ENCODE measurements at regions not wholly inside any gene's neighbourhood (a gene's known extent, or its start where the extent isn't known, plus 50 kb on each side); places are given as distances from the start of the nearest gene placed in this dataset.

GRCh38 chr2:120930236-120930635 lies 194.6 kb downstream of the GLI2 start:
- DNase-seq (ENCODE audit: low spot score) (no peak), ATAC-seq (ENCODE audit: low read depth) (no peak)
- no peak overlapping the region for H3K27ac ChIP-seq (ENCODE audit: poor library complexity, severe bottlenecking)
- H3K9me3 ChIP-seq (ENCODE audit: severe bottlenecking) = peaks cover 5% of the 10 kb centered on the region
- no peaks in the 10 kb centered on the region for H3K27me3 ChIP-seq (ENCODE audit: insufficient read depth, poor library complexity, severe bottlenecking)
- H3K4me3 ChIP-seq (ENCODE audit: severe bottlenecking) = no peak overlapping the region
- TF ChIP-seq CTCF (IDR thresholded peaks at IDR 0.05; ENCODE audit: poor library complexity, severe bottlenecking) = no peak
- H3K4me1 ChIP-seq (ENCODE audit: insufficient read depth, poor library complexity, severe bottlenecking) = peaks cover 25% of the 10 kb centered on the region
- H3K36me3 ChIP-seq (ENCODE audit: low read depth) = no peaks in the 10 kb centered on the region

- DNase-seq (ENCODE audit: low spot score) = no peak
These were observed 195.2 kb downstream of the GLI2 start for GRCh38 chr2:120930864-120931263.

GRCh38 chr2:120932472-120932871 lies 196.8 kb downstream of the GLI2 start:
- ATAC-seq (ENCODE audit: low read depth) (no peak), DNase-seq (ENCODE audit: low spot score) (no peak)
- H3K27ac ChIP-seq (ENCODE audit: poor library complexity, severe bottlenecking) = no peak overlapping the region
- peaks cover 5% of the 10 kb centered on the region for H3K9me3 ChIP-seq (ENCODE audit: severe bottlenecking)
- no peak for TF ChIP-seq CTCF (IDR thresholded peaks at IDR 0.05; ENCODE audit: poor library complexity, severe bottlenecking)
- H3K36me3 ChIP-seq (ENCODE audit: low read depth) = no peaks in the 10 kb centered on the region
- no peak overlapping the region for H3K4me3 ChIP-seq (ENCODE audit: severe bottlenecking)
- H3K27me3 ChIP-seq (ENCODE audit: insufficient read depth, poor library complexity, severe bottlenecking) = no peaks in the 10 kb centered on the region
- peaks cover 32% of the 10 kb centered on the region for H3K4me1 ChIP-seq (ENCODE audit: insufficient read depth, poor library complexity, severe bottlenecking)

More at GRCh38 chr2:120930864-120931263, 195.2 kb downstream of the GLI2 start:
- Histone ChIP-seq H3K4me3 (ENCODE audit: severe bottlenecking) (no peak overlapping the region), H3K4me1 (ENCODE audit: insufficient read depth, poor library complexity, severe bottlenecking) (peaks cover 31% of the 10 kb centered on the region), H3K9me3 (ENCODE audit: severe bottlenecking) (peaks cover 5% of the 10 kb centered on the region), H3K27me3 (ENCODE audit: insufficient read depth, poor library complexity, severe bottlenecking) (no peaks in the 10 kb centered on the region), H3K27ac (ENCODE audit: poor library complexity, severe bottlenecking) (no peak overlapping the region), H3K36me3 (ENCODE audit: low read depth) (no peaks in the 10 kb centered on the region)
- TF ChIP-seq CTCF (IDR thresholded peaks at IDR 0.05; ENCODE audit: poor library complexity, severe bottlenecking) = no peak
- no peak for ATAC-seq (ENCODE audit: low read depth)

- peak overlapping the region; percentile 95 for H3K27ac ChIP-seq (ENCODE audit: poor library complexity, severe bottlenecking)
- no peak overlapping the region for H3K4me3 ChIP-seq (ENCODE audit: severe bottlenecking)
- TF ChIP-seq CTCF (IDR thresholded peaks at IDR 0.05; ENCODE audit: poor library complexity, severe bottlenecking) = no peak
- H3K36me3 ChIP-seq (ENCODE audit: low read depth) = no peaks in the 10 kb centered on the region
- ATAC-seq (ENCODE audit: low read depth) (no peak), DNase-seq (ENCODE audit: low spot score) (no peak)
- H3K4me1 ChIP-seq (ENCODE audit: insufficient read depth, poor library complexity, severe bottlenecking) = peaks cover 36% of the 10 kb centered on the region
- peaks cover 5% of the 10 kb centered on the region for H3K9me3 ChIP-seq (ENCODE audit: severe bottlenecking)
- H3K27me3 ChIP-seq (ENCODE audit: insufficient read depth, poor library complexity, severe bottlenecking) = no peaks in the 10 kb centered on the region
These were observed 197.2 kb downstream of the GLI2 start for GRCh38 chr2:120932881-120933280.

- no peak for TF ChIP-seq CTCF (IDR thresholded peaks at IDR 0.05; ENCODE audit: poor library complexity, severe bottlenecking)
- Histone ChIP-seq H3K4me3 (ENCODE audit: severe bottlenecking) (no peak overlapping the region), H3K4me1 (ENCODE audit: insufficient read depth, poor library complexity, severe bottlenecking) (peaks cover 36% of the 10 kb centered on the region), H3K27ac (ENCODE audit: poor library complexity, severe bottlenecking) (peak overlapping the region; percentile 95), H3K36me3 (ENCODE audit: low read depth) (no peaks in the 10 kb centered on the region), H3K27me3 (ENCODE audit: insufficient read depth, poor library complexity, severe bottlenecking) (no peaks in the 10 kb centered on the region), H3K9me3 (ENCODE audit: severe bottlenecking) (peaks cover 5% of the 10 kb centered on the region)
- DNase-seq (ENCODE audit: low spot score) (no peak), ATAC-seq (ENCODE audit: low read depth) (0 out of 3 replicates have a peak, but pooled peaks have one; percentile 1)
These were observed 198.3 kb downstream of the GLI2 start for GRCh38 chr2:120933693-120934573.

All from RWPE2 (cell line).